ENCODE measurements at regions not wholly inside any gene's neighbourhood (a gene's known extent, or its start where the extent isn't known, plus 50 kb on each side); places are given as distances from the start of the nearest gene placed in this dataset.

GRCh38 chr12:61655241-61655640 is 605.0 kb upstream of the USP15 start:
- intact Hi-C loops (cut with micrococcal nuclease; ENCODE audit: unreplicated experiment) = no loop called here
- H3K4me3 ChIP-seq (ENCODE audit: low read depth, low read length, poor library complexity, severe bottlenecking) = no peak overlapping the region
- no peaks in the 10 kb centered on the region for H3K9me2 ChIP-seq (ENCODE audit: insufficient read depth, low read length)
- H3K9me3 ChIP-seq (ENCODE audit: low read length) = no peaks in the 10 kb centered on the region
- DNase-seq (ENCODE audit: low spot score) = no peak
- no peak overlapping the region for H2AFZ ChIP-seq (ENCODE audit: low read length)
- CTCF ChIA-PET (ENCODE audit: unreplicated experiment) = no interaction called here
- H3K36me3 ChIP-seq (ENCODE audit: insufficient read depth, low read length) = no peaks in the 10 kb centered on the region
- no peaks in the 10 kb centered on the region for H3K4me1 ChIP-seq (ENCODE audit: insufficient read depth, low read length, poor library complexity, severe bottlenecking)
- POLR2A ChIA-PET = no interaction called here
- H3K4me2 ChIP-seq (ENCODE audit: low read length) = no peak overlapping the region
- no peaks in the 10 kb centered on the region for H4K20me1 ChIP-seq (ENCODE audit: insufficient read depth, low read length)
- no peaks in the 10 kb centered on the region for H3K79me2 ChIP-seq (ENCODE audit: insufficient read depth, low read depth, low read length)
- H3K27ac ChIP-seq (ENCODE audit: low read depth, low read length, poor library complexity, severe bottlenecking) = no peak overlapping the region
- TF ChIP-seq EZH2phosphoT487 (IDR thresholded peaks at IDR 0.05; ENCODE audit: borderline replicate concordance, low read depth, low read length) = no peak
- TF ChIP-seq, protein P1, sequence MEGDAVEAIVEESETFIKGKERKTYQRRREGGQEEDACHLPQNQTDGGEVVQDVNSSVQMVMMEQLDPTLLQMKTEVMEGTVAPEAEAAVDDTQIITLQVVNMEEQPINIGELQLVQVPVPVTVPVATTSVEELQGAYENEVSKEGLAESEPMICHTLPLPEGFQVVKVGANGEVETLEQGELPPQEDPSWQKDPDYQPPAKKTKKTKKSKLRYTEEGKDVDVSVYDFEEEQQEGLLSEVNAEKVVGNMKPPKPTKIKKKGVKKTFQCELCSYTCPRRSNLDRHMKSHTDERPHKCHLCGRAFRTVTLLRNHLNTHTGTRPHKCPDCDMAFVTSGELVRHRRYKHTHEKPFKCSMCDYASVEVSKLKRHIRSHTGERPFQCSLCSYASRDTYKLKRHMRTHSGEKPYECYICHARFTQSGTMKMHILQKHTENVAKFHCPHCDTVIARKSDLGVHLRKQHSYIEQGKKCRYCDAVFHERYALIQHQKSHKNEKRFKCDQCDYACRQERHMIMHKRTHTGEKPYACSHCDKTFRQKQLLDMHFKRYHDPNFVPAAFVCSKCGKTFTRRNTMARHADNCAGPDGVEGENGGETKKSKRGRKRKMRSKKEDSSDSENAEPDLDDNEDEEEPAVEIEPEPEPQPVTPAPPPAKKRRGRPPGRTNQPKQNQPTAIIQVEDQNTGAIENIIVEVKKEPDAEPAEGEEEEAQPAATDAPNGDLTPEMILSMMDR (conservative IDR thresholded peaks at IDR 0.05; ENCODE audit: low read length) = no peak
- BruUV-seq (replicated peaks) = no TSS peak

DNA sequence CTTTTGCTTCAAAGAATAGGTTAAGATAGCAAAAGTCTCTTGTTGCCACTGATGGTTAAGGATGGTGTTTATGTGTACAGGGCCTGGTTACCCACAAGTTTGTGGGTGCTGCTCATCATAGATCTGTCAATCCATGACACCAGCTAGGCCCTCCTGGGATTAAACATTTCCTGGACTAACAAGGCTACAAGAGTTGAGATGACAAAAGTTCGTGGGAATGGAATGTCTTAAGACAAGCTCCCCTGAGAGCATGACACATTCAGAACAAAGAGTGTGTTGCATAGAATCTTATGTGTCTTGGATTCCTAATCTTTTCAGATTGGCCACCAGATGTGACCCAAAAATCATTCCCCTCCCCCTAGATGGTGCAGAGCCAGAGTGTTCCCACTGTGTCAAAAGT is 592.5 kb upstream of the USP15 start:
- H3K36me3 ChIP-seq (ENCODE audit: insufficient read depth, low read length) = no peaks in the 10 kb centered on the region
- TF ChIP-seq EZH2phosphoT487 (IDR thresholded peaks at IDR 0.05; ENCODE audit: borderline replicate concordance, low read depth, low read length) = no peak
- TF ChIP-seq, protein P1 (conservative IDR thresholded peaks at IDR 0.05; ENCODE audit: low read length) = no peak
- CTCF ChIA-PET (ENCODE audit: unreplicated experiment) = no interaction called here
- no peak overlapping the region for H3K27ac ChIP-seq (ENCODE audit: low read depth, low read length, poor library complexity, severe bottlenecking)
- no peaks in the 10 kb centered on the region for H3K9me2 ChIP-seq (ENCODE audit: insufficient read depth, low read length)
- H3K4me3 ChIP-seq (ENCODE audit: low read depth, low read length, poor library complexity, severe bottlenecking) = no peak overlapping the region
- no peak overlapping the region for H3K4me2 ChIP-seq (ENCODE audit: low read length)
- H3K79me2 ChIP-seq (ENCODE audit: insufficient read depth, low read depth, low read length) = no peaks in the 10 kb centered on the region
- H3K9me3 ChIP-seq (ENCODE audit: low read length) = peaks cover 8% of the 10 kb centered on the region; the same call in 1 of the 2 replicates
- H4K20me1 ChIP-seq (ENCODE audit: insufficient read depth, low read length) = no peaks in the 10 kb centered on the region
- intact Hi-C loops (cut with micrococcal nuclease; ENCODE audit: unreplicated experiment) = no loop called here
- H2AFZ ChIP-seq (ENCODE audit: low read length) = no peak overlapping the region
- no peak for DNase-seq (ENCODE audit: low spot score)
- H3K4me1 ChIP-seq (ENCODE audit: insufficient read depth, low read length, poor library complexity, severe bottlenecking) = no peaks in the 10 kb centered on the region
- POLR2A ChIA-PET = interaction anchor here (0.7 kb wide), 1 partner anchor 355 kb away, joined by 3 read pairs; no protein-coding TSS in a partner anchor
- BruUV-seq (replicated peaks) = no TSS peak

DNA sequence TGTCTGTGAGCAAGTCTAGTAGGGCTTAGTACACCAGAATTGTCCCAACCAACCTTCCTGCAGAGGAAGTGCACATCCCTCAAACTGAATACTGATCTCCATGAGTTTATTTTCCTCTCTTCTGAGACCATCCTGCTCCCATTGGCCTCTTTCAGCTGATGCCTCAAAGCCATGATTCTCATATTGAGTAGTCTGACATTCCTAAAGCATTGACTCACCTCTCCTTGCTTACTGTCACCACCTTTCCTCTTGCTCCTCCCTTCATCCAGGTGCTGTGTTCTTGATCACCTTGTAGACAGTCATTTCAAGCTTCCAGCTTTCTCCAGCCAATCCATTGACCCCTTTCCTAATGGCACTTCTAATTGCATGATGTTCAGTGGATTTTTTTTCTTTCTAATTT is 583.7 kb upstream of the USP15 start:
- H3K36me3 ChIP-seq (ENCODE audit: insufficient read depth, low read length) = no peaks in the 10 kb centered on the region
- ChIA-PET CTCF (ENCODE audit: unreplicated experiment) (no interaction called here), POLR2A (no interaction called here)
- intact Hi-C loops (cut with micrococcal nuclease; ENCODE audit: unreplicated experiment) = no loop called here
- no peak overlapping the region for H3K4me3 ChIP-seq (ENCODE audit: low read depth, low read length, poor library complexity, severe bottlenecking)
- no peaks in the 10 kb centered on the region for H3K9me2 ChIP-seq (ENCODE audit: insufficient read depth, low read length)
- DNase-seq (ENCODE audit: low spot score) = no peak
- no peaks in the 10 kb centered on the region for H4K20me1 ChIP-seq (ENCODE audit: insufficient read depth, low read length)
- no peak overlapping the region for H3K4me2 ChIP-seq (ENCODE audit: low read length)
- no peaks in the 10 kb centered on the region for H3K79me2 ChIP-seq (ENCODE audit: insufficient read depth, low read depth, low read length)
- no peak overlapping the region for H2AFZ ChIP-seq (ENCODE audit: low read length)
- TF ChIP-seq, protein P1 (conservative IDR thresholded peaks at IDR 0.05; ENCODE audit: low read length) = no peak
- no peak for TF ChIP-seq EZH2phosphoT487 (IDR thresholded peaks at IDR 0.05; ENCODE audit: borderline replicate concordance, low read depth, low read length)
- H3K9me3 ChIP-seq (ENCODE audit: low read length) = peaks cover under 1% of the 10 kb centered on the region; the same call in 1 of the 2 replicates
- H3K27ac ChIP-seq (ENCODE audit: low read depth, low read length, poor library complexity, severe bottlenecking) = no peak overlapping the region
- BruUV-seq (replicated peaks) = no TSS peak
- H3K4me1 ChIP-seq (ENCODE audit: insufficient read depth, low read length, poor library complexity, severe bottlenecking) = no peaks in the 10 kb centered on the region

Measured in OCI-LY7 (cell line).